ENCODE measurements at regions not wholly inside any gene's neighbourhood (a gene's known extent, or its start where the extent isn't known, plus 50 kb on each side); places are given as distances from the start of the nearest gene placed in this dataset.

- Histone ChIP-seq H2BK120ac (replicated peaks; ENCODE audit: low read depth, low read length) (no peak overlapping the region), H3K4me1 (replicated peaks in 1 of 4; ENCODE audit: control insufficient read depth in 3 of 4, insufficient read depth in 4 of 4, low read length in 3 of 4) (peaks cover 0 to 4% (median 2%) of the 10 kb centered on the region in 4 experiments; a peak in 1 of 7 replicates), H2AFZ (ENCODE audit: low read length) (no peak overlapping the region), H3K4ac (replicated peaks; ENCODE audit: insufficient read length, low read depth, low read length) (no peak overlapping the region), H2BK12ac (ENCODE audit: low read depth, low read length) (no peak overlapping the region), H2BK15ac (ENCODE audit: low read length) (no peak overlapping the region), H4K91ac (replicated peaks; ENCODE audit: insufficient read length, low read length) (no peak overlapping the region), H3K36me3 (ENCODE audit: control insufficient read depth in 2 of 4, insufficient read depth in 4 of 4, low read length in 3 of 4) (no peaks in the 10 kb centered on the region), H4K8ac (ENCODE audit: extremely low read depth, insufficient read depth, low read length) (no peak overlapping the region), H3K27me3 (replicated peaks in 1 of 4; ENCODE audit: control insufficient read depth in 3 of 4, extremely low read depth in 1 of 4, insufficient read depth in 3 of 4, low read length in 3 of 4) (peaks cover 0 to 2% (median 0%) of the 10 kb centered on the region in 4 experiments; a peak in 2 of 7 replicates), H3K4me2 (ENCODE audit: insufficient read depth in 1 of 2, low read depth in 2 of 2, low read length in 2 of 2) (no peak overlapping the region), H3K79me2 (ENCODE audit: control insufficient read depth in 1 of 2, insufficient read depth in 2 of 2, low read length in 2 of 2) (no peaks in the 10 kb centered on the region), H3K9ac (replicated peaks in 1 of 4; ENCODE audit: extremely low read depth in 1 of 4, low read depth in 3 of 4, low read length in 3 of 4) (no peak overlapping the region), H3K4me3 (ENCODE audit: extremely low read depth in 1 of 4, insufficient read depth in 2 of 4, low read depth in 3 of 4, low read length in 4 of 4) (no peak overlapping the region), H3K18ac (ENCODE audit: extremely low read depth, low read length) (no peak overlapping the region), H4K5ac (ENCODE audit: insufficient read length, low read depth, low read length) (no peak overlapping the region), H2BK5ac (ENCODE audit: low read depth, low read length) (no peak overlapping the region), H2AK5ac (ENCODE audit: low read depth, low read length) (no peak overlapping the region), H3K23ac (ENCODE audit: insufficient read length) (no peak overlapping the region), H3K9me3 (ENCODE audit: insufficient read depth in 2 of 2, low read depth in 1 of 2, low read length in 1 of 2) (no peaks in the 10 kb centered on the region), H3K56ac (replicated peaks; ENCODE audit: insufficient read length, low read depth, low read length) (no peak overlapping the region), H3K27ac (ENCODE audit: low read depth, low read length) (no peak overlapping the region), H2BK20ac (ENCODE audit: low read length) (no peak overlapping the region), H4K20me1 (replicated peaks in 1 of 2; ENCODE audit: control insufficient read depth in 1 of 2, insufficient read depth in 2 of 2, low read length in 2 of 2) (no peaks in the 10 kb centered on the region), H3K14ac (ENCODE audit: insufficient read length) (no peak overlapping the region), H3K79me1 (ENCODE audit: low read depth, low read length) (no peaks in the 10 kb centered on the region), H3K23me2 (ENCODE audit: low read depth, low read length) (no peaks in the 10 kb centered on the region)
- ChIA-PET POLR2A (ENCODE audit: partially characterized antibody) (no interaction called here), CTCF (ENCODE audit: partially characterized antibody) (no interaction called here)
- DNase-seq (ENCODE audit: low read depth in 1 of 2, low spot score in 2 of 2) (no peak), FAIRE-seq (no peak)
- 92% methylated on average over 6 of the region's 6 CpGs; no CpG with 5 or more reads in 1 of the 2 experiments for WGBS, 2 experiments (ENCODE audit: extremely low coverage in 1 of 2, insufficient coverage in 1 of 2, insufficient read length in 1 of 2, insufficient replicate concordance in 2 of 2, low coverage in 1 of 2, low lambda C conversion rate in 2 of 2, missing lambda C conversion rate in 1 of 2)
- TF ChIP-seq JUN (IDR thresholded peaks at IDR 0.05; ENCODE audit: low read depth, low read length) (no peak), SIX5 (IDR thresholded peaks at IDR 0.05; ENCODE audit: low read depth, low read length) (no peak), TCF12 (IDR thresholded peaks at IDR 0.05; ENCODE audit: low read depth, low read length) (no peak), CBX5 (IDR thresholded peaks at IDR 0.05; ENCODE audit: low read depth, low read length) (no peak), USF2 (IDR thresholded peaks at IDR 0.05; ENCODE audit: low read length) (no peak), EGR1 (IDR thresholded peaks at IDR 0.05; ENCODE audit: borderline replicate concordance, low read depth, low read length) (no peak), CTCF (IDR thresholded peaks at IDR 0.05; ENCODE audit: control extremely low read depth in 1 of 3, insufficient read depth in 1 of 3, low read depth in 1 of 3, low read length in 3 of 3) (no peak), ATF2 (IDR thresholded peaks at IDR 0.05; ENCODE audit: low read length) (no peak)
Measured at GRCh38 chr1:175873290-175873935, 130.0 kb upstream of the TNR start.
